Motor neuron (in vitro differentiated cells): ENCODE measurements at regions not wholly inside any gene's neighbourhood (a gene's known extent, or its start where the extent isn't known, plus 50 kb on each side); places are given as distances from the start of the nearest gene placed in this dataset.

ENCODE experiments used
- ATAC-seq, 8 experiments: fragments of 200-7000 bp; cut with Tn5 transposase; replicated peaks in 6 of 8; 2 replicates each; pipeline ENCODE4 v1.8.0; 2021; ENCODE audit warnings: mild to moderate bottlenecking in 8 of 8, moderate library complexity in 8 of 8
- H3K27ac ChIP-seq, 2 donors: fragments of 250-450 bp; sonication (Bioruptor Pico); 2 replicates each; pipeline ENCODE4 v1.9.0; 2021; ENCODE audit warnings: antibody characterized with exemption in 2 of 2, mild to moderate bottlenecking in 2 of 2, moderate library complexity in 1 of 2
- H3K4me1 ChIP-seq, 2 donors: fragments of 250-450 bp; sonication (Bioruptor Pico); replicated peaks in 1 of 2; 2 replicates each; pipeline ENCODE4 v1.6.1; 2021; ENCODE audit warnings: antibody characterized with exemption in 2 of 2, mild to moderate bottlenecking in 2 of 2, moderate library complexity in 1 of 2
- H3K4me3 ChIP-seq, 5 donors: fragments of 250-450 bp; sonication (Bioruptor Pico); 2 replicates each; pipeline ENCODE4 v1.9.0; 2021; ENCODE audit warnings: antibody characterized with exemption in 5 of 5, mild to moderate bottlenecking in 5 of 5, moderate library complexity in 4 of 5
- WGBS, 10 experiments: fragments of 450-650 bp; shearing (Covaris generic); methylation state at CpG; one replicate each; pipeline ENCODE4 v1.0.0; 2022; 5-methylcytosine and 5-hydroxymethylcytosine counted together
- in situ Hi-C, 9 experiments: fragments of 400-800 bp; cut with MboI; loops; one replicate each; pipeline ENCODE4 v1.15.0; 2021; ENCODE audit warnings: low sequenced_read_pairs in 9 of 9, low pct_unique_long_range_greater_than_20kb in 2 of 9; ENCODE audit not compliant: unreplicated experiment in 9 of 9

- no peak overlapping the region for H3K4me3 ChIP-seq
- H3K4me1 ChIP-seq = peaks cover 0 to 4% of the 10 kb centered on the region in 2 donors
- in situ Hi-C loops = loop anchor here in 3 of 9 experiments (10.0 to 25.0 kb wide), 3 partner anchors 1564 to 1589 kb away; no protein-coding TSS in a partner anchor
- no peak overlapping the region for H3K27ac ChIP-seq
- ATAC-seq = peak in 1 of 8 experiments; percentile 46
- 45 to 100% (median 94%) methylated on average over 1 to 2 of the region's 2 CpGs; no CpG with 5 or more reads in 4 of the 10 experiments for WGBS, 10 experiments
Observed at GRCh38 chr10:4775808-4776207, 50.2 kb upstream of the AKR1E2 start.

GRCh38 chr10:4772202-4772570, 53.8 kb upstream of the AKR1E2 start:
- H3K4me3 ChIP-seq = no peak overlapping the region
- H3K4me1 ChIP-seq = peaks cover 0 to 20% of the 10 kb centered on the region in 2 donors
- ATAC-seq = no peak
- in situ Hi-C loops = loop anchor here in 8 of 9 experiments (10.0 to 25.0 kb wide), 4 partner anchors 260 to 1585 kb away; no protein-coding TSS in a partner anchor
- H3K27ac ChIP-seq = no peak overlapping the region
- WGBS, 10 experiments = 14 to 100% (median 58%) methylated on average over 1 to 2 of the region's 2 CpGs; no CpG with 5 or more reads in 2 of the 10 experiments

GRCh38 chr10:4771554-4772201, 54.3 kb upstream of the AKR1E2 start:
- H3K4me1 ChIP-seq = peaks cover 0 to 25% of the 10 kb centered on the region in 2 donors
- 22 to 100% (median 83%) methylated on average over 1 to 5 of the region's 5 CpGs; no CpG with 5 or more reads in 1 of the 10 experiments for WGBS, 10 experiments
- in situ Hi-C loops = loop anchor here in 8 of 9 experiments (10.0 to 25.0 kb wide), 4 partner anchors 259 to 1584 kb away; no protein-coding TSS in a partner anchor

GRCh38 chr10:4770801-4771553, 55.0 kb upstream of the AKR1E2 start:
- Histone ChIP-seq H3K4me1 (peaks cover 0 to 31% of the 10 kb centered on the region in 2 donors), H3K27ac (no peak overlapping the region), H3K4me3 (no peak overlapping the region)
- 0 to 52% (median 33%) methylated on average over 2 to 3 of the region's 3 CpGs for WGBS, 10 experiments
- peak in 6 of 8 experiments; percentile 26 to 68 (median 54) for ATAC-seq
- in situ Hi-C loops = loop anchor here in 8 of 9 experiments (10.0 to 25.0 kb wide), 4 partner anchors 259 to 1584 kb away; no protein-coding TSS in a partner anchor

More at GRCh38 chr10:4771554-4772201, 54.3 kb upstream of the AKR1E2 start:
- Histone ChIP-seq H3K4me3 (no peak overlapping the region), H3K27ac (no peak overlapping the region)
- peak in 1 of 8 experiments; percentile 25 for ATAC-seq

- H3K4me1 ChIP-seq = peaks cover 3 to 31% of the 10 kb centered on the region in 2 donors
- no peak overlapping the region for H3K4me3 ChIP-seq
- WGBS, 10 experiments = 0 to 100% (median 80%) methylated on average over 1 to 2 of the region's 2 CpGs; no CpG with 5 or more reads in 3 of the 10 experiments
- in situ Hi-C loops = loop anchor here in 8 of 9 experiments (10.0 to 25.0 kb wide), 4 partner anchors 256 to 1581 kb away; no protein-coding TSS in a partner anchor
- H3K27ac ChIP-seq = no peak overlapping the region
- ATAC-seq = peak in 3 of 8 experiments; percentile 46 to 67 (median 65)
Observed at GRCh38 chr10:4768416-4768815, 57.6 kb upstream of the AKR1E2 start.

DNA sequence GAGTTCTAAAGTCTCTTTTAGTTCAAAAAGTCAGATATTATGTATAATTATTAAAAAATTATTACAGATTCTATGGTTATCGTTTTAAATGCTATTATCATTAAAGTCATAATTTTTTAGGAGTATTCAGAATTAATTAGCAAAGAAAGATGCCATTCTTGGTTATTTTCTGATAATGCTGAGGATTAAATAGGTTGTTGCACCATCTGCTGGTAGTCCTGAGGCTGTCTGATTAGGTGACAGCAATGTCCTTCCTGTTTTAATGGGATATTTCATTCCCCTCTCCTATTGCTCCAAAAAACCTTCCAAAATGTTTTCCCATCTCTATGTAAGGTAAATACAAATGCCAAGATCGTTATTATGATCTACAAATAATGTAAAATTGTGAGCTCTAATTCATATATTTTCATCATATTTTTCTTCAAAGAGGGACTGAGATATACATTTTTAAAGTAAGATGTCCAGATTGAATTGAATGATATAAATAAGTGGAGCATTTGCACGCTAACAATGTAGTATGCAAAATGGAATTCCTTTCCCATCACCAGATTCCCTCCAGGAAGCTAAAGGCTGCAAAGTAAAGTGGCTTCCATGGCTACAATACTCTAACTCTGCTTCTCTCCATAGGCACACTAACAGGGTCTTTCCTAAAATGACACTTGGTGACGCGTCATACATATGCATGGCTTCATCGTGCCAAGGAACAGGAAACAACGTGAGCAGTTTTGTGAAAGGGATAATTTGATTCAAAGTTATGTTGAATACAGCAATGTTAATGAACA, 58.8 kb upstream of the AKR1E2 start:
- peak in 6 of 8 experiments; percentile 5 to 63 (median 46) for ATAC-seq
- WGBS, 10 experiments = 0 to 43% (median 16%) methylated on average over 1 to 7 of the region's 7 CpGs
- Histone ChIP-seq H3K27ac (no peak overlapping the region), H3K4me3 (no peak overlapping the region), H3K4me1 (peaks cover 3 to 32% of the 10 kb centered on the region in 2 donors)
- in situ Hi-C loops = loop anchor here in 8 of 9 experiments (10.0 to 25.0 kb wide), 4 partner anchors 255 to 1580 kb away; no protein-coding TSS in a partner anchor

DNA sequence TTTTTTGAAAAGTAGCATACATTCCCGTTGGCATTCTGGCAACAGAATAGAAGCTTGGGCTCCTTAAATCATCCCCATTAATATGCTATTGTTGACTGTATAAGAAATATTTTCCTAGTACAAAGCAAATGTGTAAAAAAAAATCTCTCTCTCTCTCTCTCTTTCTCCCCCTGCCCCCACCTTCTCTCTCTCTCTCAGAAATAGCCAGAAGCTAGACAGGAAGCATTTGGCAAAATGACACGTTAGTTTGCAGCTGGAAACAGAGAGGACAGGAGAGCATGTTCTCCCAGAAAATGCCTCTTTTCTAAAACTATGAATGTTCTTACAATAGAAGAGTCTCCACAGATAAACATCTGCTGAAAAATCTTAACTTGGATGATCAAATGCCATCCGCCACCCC, 59.6 kb upstream of the AKR1E2 start:
- H3K27ac ChIP-seq = no peak overlapping the region
- no peak overlapping the region for H3K4me3 ChIP-seq
- peaks cover 3 to 35% of the 10 kb centered on the region in 2 donors for H3K4me1 ChIP-seq
- no peak for ATAC-seq
- in situ Hi-C loops = loop anchor here in 8 of 9 experiments (10.0 to 25.0 kb wide), 4 partner anchors 254 to 1579 kb away; no protein-coding TSS in a partner anchor
- 15 to 100% (median 72%) methylated on average over 1 to 3 of the region's 3 CpGs; no CpG with 5 or more reads in 2 of the 10 experiments for WGBS, 10 experiments

DNA sequence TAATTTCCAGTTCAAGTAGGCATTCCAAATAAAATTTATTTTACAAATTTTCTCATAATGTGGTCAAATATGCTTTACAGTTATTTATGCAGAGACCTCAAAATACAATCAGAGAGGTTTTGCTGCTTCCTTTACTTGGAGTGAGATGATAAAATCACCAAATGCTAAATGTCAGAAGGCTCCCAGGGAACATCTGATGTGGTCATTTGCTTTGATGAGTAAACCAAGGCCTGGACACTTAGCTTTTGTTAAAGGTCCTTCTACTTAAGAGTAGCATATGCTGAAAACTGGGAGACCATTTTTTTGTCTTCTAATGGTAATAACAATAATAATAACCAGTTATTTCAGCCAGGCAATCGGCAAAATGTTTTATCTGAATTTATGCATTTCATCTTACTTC, 60.6 kb upstream of the AKR1E2 start:
- Histone ChIP-seq H3K4me3 (no peak overlapping the region), H3K27ac (no peak overlapping the region), H3K4me1 (peaks cover 3 to 32% of the 10 kb centered on the region in 2 donors)
- WGBS, 10 experiments = 33 to 100% (median 100%) methylated on average over 1 of the region's 1 CpG; no CpG with 5 or more reads in 2 of the 10 experiments
- in situ Hi-C loops = loop anchor here in 8 of 9 experiments (10.0 to 25.0 kb wide), 4 partner anchors 253 to 1578 kb away; no protein-coding TSS in a partner anchor
- ATAC-seq = no peak

GRCh38 chr10:4763960-4764428, 62.0 kb upstream of the AKR1E2 start:
- Histone ChIP-seq H3K4me3 (no peak overlapping the region), H3K27ac (no peak overlapping the region), H3K4me1 (peaks cover 3 to 27% of the 10 kb centered on the region in 2 donors)
- no peak for ATAC-seq
- in situ Hi-C loops = loop anchor here in 8 of 9 experiments (10.0 to 25.0 kb wide), 4 partner anchors 252 to 1577 kb away; no protein-coding TSS in a partner anchor
- WGBS, 10 experiments = 21 to 98% (median 83%) methylated on average over 1 to 6 of the region's 6 CpGs; no CpG with 5 or more reads in 1 of the 10 experiments

- Histone ChIP-seq H3K27ac (no peak overlapping the region), H3K4me3 (no peak overlapping the region), H3K4me1 (peaks cover 3 to 22% of the 10 kb centered on the region in 2 donors)
- in situ Hi-C loops = loop anchor here in 8 of 9 experiments (10.0 to 25.0 kb wide), 4 partner anchors 251 to 1576 kb away; no protein-coding TSS in a partner anchor
- WGBS, 10 experiments = 57 to 60% methylated on average over 1 of the region's 1 CpG; no CpG with 5 or more reads in 8 of the 10 experiments
- ATAC-seq = no peak
Observed at GRCh38 chr10:4763513-4763912, 62.5 kb upstream of the AKR1E2 start.

GRCh38 chr10:4758256-4758655, 67.8 kb upstream of the AKR1E2 start:
- no peak overlapping the region for H3K27ac ChIP-seq
- in situ Hi-C loops = loop anchor here in 7 of 9 experiments (25.0 kb wide), 3 partner anchors 246 to 1571 kb away; no protein-coding TSS in a partner anchor
- 14 to 100% (median 80%) methylated on average over 1 of the region's 1 CpG; no CpG with 5 or more reads in 3 of the 10 experiments for WGBS, 10 experiments

More at GRCh38 chr10:4758256-4758655, 67.8 kb upstream of the AKR1E2 start:
- no peak for ATAC-seq
- H3K4me1 ChIP-seq = peaks cover 7 to 29% of the 10 kb centered on the region in 2 donors
- H3K4me3 ChIP-seq = no peak overlapping the region
